GM23248 (cell line): ENCODE measurements at regions not wholly inside any gene's neighbourhood (a gene's known extent, or its start where the extent isn't known, plus 50 kb on each side); places are given as distances from the start of the nearest gene placed in this dataset.

ENCODE experiments used
- DNase-seq: peaks from one replicate; pipeline ENCODE4 v3.0.0-alpha.2; 2015
- H2AFZ ChIP-seq: fragments of 200-600 bp; sonication (generic); 2 replicates; pipeline ENCODE4 v1.6.1; 2016; ENCODE audit warnings: antibody characterized with exemption
- H3F3A ChIP-seq: fragments of 200-600 bp; sonication (generic); 2 replicates; pipeline ENCODE4 v1.6.1; 2016; ENCODE audit warnings: mild to moderate bottlenecking, antibody characterized with exemption, mixed run types; ENCODE audit not compliant: insufficient read depth
- H3K27ac ChIP-seq: fragments of 200-600 bp; sonication (generic); 2 replicates; pipeline ENCODE4 v1.5.1; 2016; ENCODE audit warnings: mild to moderate bottlenecking
- H3K27me3 ChIP-seq: fragments of 200-600 bp; sonication (generic); replicated peaks from 2 replicates; pipeline ENCODE4 v1.6.1; 2016; ENCODE audit warnings: mild to moderate bottlenecking; ENCODE audit not compliant: insufficient read depth
- H3K36me3 ChIP-seq: fragments of 200-600 bp; sonication (generic); 2 replicates; pipeline ENCODE4 v1.6.1; 2016; ENCODE audit warnings: low read depth, mild to moderate bottlenecking
- H3K4me1 ChIP-seq: fragments of 200-600 bp; sonication (generic); 2 replicates; pipeline ENCODE4 v1.6.1; 2016; ENCODE audit warnings: mild to moderate bottlenecking; ENCODE audit not compliant: insufficient read depth
- H3K4me2 ChIP-seq: fragments of 200-600 bp; sonication (generic); one replicate; pipeline ENCODE4 v1.6.1; 2016; ENCODE audit warnings: mild to moderate bottlenecking; ENCODE audit not compliant: unreplicated experiment
- H3K4me3 ChIP-seq: fragments of 200-600 bp; sonication (generic); 2 replicates; pipeline ENCODE4 v1.5.1; 2016; ENCODE audit warnings: mild to moderate bottlenecking
- H3K79me2 ChIP-seq: fragments of 200-600 bp; sonication (generic); 2 replicates; pipeline ENCODE4 v1.6.1; 2016; ENCODE audit warnings: mild to moderate bottlenecking; ENCODE audit not compliant: insufficient read depth
- H3K9ac ChIP-seq: fragments of 200-600 bp; sonication (generic); 2 replicates; pipeline ENCODE4 v1.6.1; 2016; ENCODE audit warnings: mild to moderate bottlenecking
- H3K9me2 ChIP-seq: fragments of 200-600 bp; sonication (generic); 2 replicates; pipeline ENCODE4 v1.6.1; 2016; ENCODE audit warnings: mixed run types, mild to moderate bottlenecking, moderate library complexity; ENCODE audit not compliant: insufficient read depth
- H3K9me3 ChIP-seq: fragments of 200-600 bp; sonication (generic); one replicate; pipeline ENCODE4 v1.6.1; 2017; ENCODE audit warnings: low read depth
- H4K20me1 ChIP-seq: fragments of 200-600 bp; sonication (generic); 2 replicates; pipeline ENCODE4 v1.6.0; 2016; ENCODE audit not compliant: insufficient read depth
- EZH2 ChIP-seq: fragments of 200-600 bp; sonication (generic); IDR thresholded peaks from 2 replicates; pipeline ENCODE4 v1.6.1; 2018; ENCODE audit warnings: antibody characterized with exemption, mild to moderate bottlenecking; ENCODE audit not compliant: insufficient read depth, poor library complexity, severe bottlenecking
- EZH2phosphoT487 ChIP-seq: fragments of 200-600 bp; sonication (generic); IDR thresholded peaks from 2 replicates; pipeline ENCODE4 v1.6.1; 2018; ENCODE audit warnings: antibody characterized with exemption, moderate library complexity, mild to moderate bottlenecking, low read depth; ENCODE audit not compliant: insufficient read depth
- WGBS, 2 experiments: methylation state at CpG; one replicate each; pipeline ENCODE4 v1.1.6; 2015 to 2017; ENCODE audit warnings: low lambda C conversion rate in 2 of 2, low coverage in 1 of 2; ENCODE audit errors: missing lambda C conversion rate in 2 of 2; 5-methylcytosine and 5-hydroxymethylcytosine counted together
- in situ Hi-C: fragments of 300-500 bp; cut with MboI; formaldehyde crosslinking; loops from 2 replicates; pipeline ENCODE4 v1.15.0; 2020

- Histone ChIP-seq H3K4me1 (no peaks in the 10 kb centered on the region), H3K9me2 (no peaks in the 10 kb centered on the region), H3K27me3 (no peaks in the 10 kb centered on the region; the same call in 1 of the 2 replicates), H3K9me3 (no peaks in the 10 kb centered on the region), H4K20me1 (no peaks in the 10 kb centered on the region), H2AFZ (no peak overlapping the region), H3F3A (no peaks in the 10 kb centered on the region), H3K9ac (no peak overlapping the region), H3K36me3 (no peaks in the 10 kb centered on the region), H3K79me2 (no peaks in the 10 kb centered on the region), H3K4me3 (no peak overlapping the region), H3K4me2 (no peak overlapping the region), H3K27ac (no peak overlapping the region)
- 90 to 92% methylated on average over 6 of the region's 6 CpGs for WGBS, 2 experiments
- TF ChIP-seq EZH2phosphoT487, result no peak
- in situ Hi-C loops, result no loop called here
- no peak for DNase-seq
Observed at GRCh38 chr6:40914005-40914404, 125.0 kb downstream of the UNC5CL start.

DNA sequence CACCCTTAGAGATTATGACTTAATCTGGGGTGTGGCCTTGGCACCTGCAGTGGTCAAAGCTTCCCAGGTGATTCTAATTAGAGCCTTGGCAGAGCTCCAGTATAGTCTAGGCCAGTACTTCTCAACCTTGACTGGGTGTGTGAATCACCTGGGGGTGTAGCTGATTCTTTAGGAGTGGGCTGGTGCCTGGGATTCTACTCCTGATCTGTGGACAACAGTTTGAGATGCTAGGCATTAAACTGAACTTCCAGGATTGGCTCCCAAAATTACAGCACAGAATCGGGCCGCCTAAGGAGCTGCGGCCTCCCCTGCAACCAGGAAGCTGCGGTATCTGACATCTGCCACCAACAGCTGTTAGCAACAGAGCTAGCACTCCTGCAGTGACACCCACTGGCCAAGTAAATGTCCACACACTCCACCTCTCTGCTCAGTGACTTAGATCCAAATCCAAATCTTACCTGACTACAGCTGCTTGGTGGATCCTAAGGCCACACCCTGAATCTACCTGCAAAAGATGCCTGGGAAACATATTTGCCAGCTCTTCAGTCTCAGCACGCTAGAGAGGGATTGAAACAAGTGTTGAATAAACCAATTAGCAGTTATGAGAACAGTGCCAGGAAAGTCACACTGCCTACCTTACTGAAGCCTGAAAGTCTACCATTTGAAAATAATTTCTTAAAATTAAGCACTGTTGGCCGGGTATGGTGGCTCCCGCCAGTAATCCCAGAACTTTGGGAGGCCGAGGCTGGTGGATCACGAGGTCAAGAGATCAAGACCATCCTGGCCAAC lies 126.7 kb downstream of the UNC5CL start:
- H3K4me1 ChIP-seq, result peaks cover 4% of the 10 kb centered on the region
- H3K9ac ChIP-seq, result no peak overlapping the region
- no peaks in the 10 kb centered on the region for H3K79me2 ChIP-seq
- no peak overlapping the region for H2AFZ ChIP-seq
- TF ChIP-seq EZH2 (no peak), EZH2phosphoT487 (no peak)
- DNase-seq, result peak; percentile 26
- H3F3A ChIP-seq, result no peaks in the 10 kb centered on the region
- no peaks in the 10 kb centered on the region; the same call in 1 of the 2 replicates for H3K27me3 ChIP-seq
- no peak overlapping the region for H3K27ac ChIP-seq
- H3K4me3 ChIP-seq, result no peak overlapping the region
- no peak overlapping the region for H3K4me2 ChIP-seq
- no peaks in the 10 kb centered on the region for H3K9me3 ChIP-seq
- 83 to 87% methylated on average over 9 of the region's 9 CpGs for WGBS, 2 experiments
- H4K20me1 ChIP-seq, result no peaks in the 10 kb centered on the region
- in situ Hi-C loops, result no loop called here
- H3K36me3 ChIP-seq, result no peaks in the 10 kb centered on the region
- no peaks in the 10 kb centered on the region for H3K9me2 ChIP-seq

- H3K4me1 ChIP-seq, result peaks cover 14% of the 10 kb centered on the region
- no peak for TF ChIP-seq EZH2phosphoT487
- TF ChIP-seq EZH2, result no peak
- H3K9ac ChIP-seq, result no peak overlapping the region
- no peaks in the 10 kb centered on the region for H3K9me2 ChIP-seq
- in situ Hi-C loops, result no loop called here
- 98 to 100% methylated on average over 2 of the region's 2 CpGs for WGBS, 2 experiments
- H3K36me3 ChIP-seq, result no peaks in the 10 kb centered on the region
- DNase-seq, result no peak
- no peaks in the 10 kb centered on the region for H3K9me3 ChIP-seq
- H3K4me2 ChIP-seq, result no peak overlapping the region
- H2AFZ ChIP-seq, result no peak overlapping the region
- no peaks in the 10 kb centered on the region for H3K79me2 ChIP-seq
- no peaks in the 10 kb centered on the region for H4K20me1 ChIP-seq
- H3K27me3 ChIP-seq, result no peaks in the 10 kb centered on the region; the same call in 1 of the 2 replicates
- no peak overlapping the region for H3K27ac ChIP-seq
- H3K4me3 ChIP-seq, result no peak overlapping the region
- H3F3A ChIP-seq, result no peaks in the 10 kb centered on the region
Observed at GRCh38 chr6:40910260-40910893, 128.6 kb downstream of the UNC5CL start.

DNA sequence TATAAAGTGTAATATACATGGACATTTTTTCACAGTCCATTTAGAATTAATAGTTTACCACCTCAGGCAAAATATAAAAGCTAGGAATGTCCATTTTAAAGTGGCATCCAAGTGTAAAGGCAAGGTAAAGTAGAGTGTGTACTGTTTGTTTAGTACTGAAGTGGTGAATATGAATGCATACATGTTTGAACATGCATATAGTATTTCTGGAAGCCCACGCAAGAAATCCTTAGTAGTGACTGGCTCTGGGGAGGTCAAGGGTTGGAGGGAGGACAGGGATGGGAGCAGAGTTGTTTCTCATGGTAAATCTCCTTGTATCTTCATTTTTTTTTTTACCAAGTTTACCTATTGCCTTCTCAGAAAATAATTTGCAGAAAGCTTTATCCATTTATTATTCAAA lies 129.2 kb downstream of the UNC5CL start:
- peaks cover 14% of the 10 kb centered on the region for H3K4me1 ChIP-seq
- no peaks in the 10 kb centered on the region for H3K27me3 ChIP-seq
- no peaks in the 10 kb centered on the region for H3K79me2 ChIP-seq
- in situ Hi-C loops, result no loop called here
- H3F3A ChIP-seq, result no peaks in the 10 kb centered on the region
- 92 to 94% methylated on average over 1 of the region's 1 CpG for WGBS, 2 experiments
- H3K27ac ChIP-seq, result no peak overlapping the region
- H3K9ac ChIP-seq, result no peak overlapping the region
- no peak for DNase-seq
- no peaks in the 10 kb centered on the region for H3K9me3 ChIP-seq
- H4K20me1 ChIP-seq, result no peaks in the 10 kb centered on the region
- no peak overlapping the region for H3K4me2 ChIP-seq
- H3K9me2 ChIP-seq, result no peaks in the 10 kb centered on the region
- H2AFZ ChIP-seq, result no peak overlapping the region
- H3K36me3 ChIP-seq, result no peaks in the 10 kb centered on the region
- no peak for TF ChIP-seq EZH2
- TF ChIP-seq EZH2phosphoT487, result no peak
- no peak overlapping the region for H3K4me3 ChIP-seq
